RWPE2 (cell line): ENCODE measurements at regions not wholly inside any gene's neighbourhood (a gene's known extent, or its start where the extent isn't known, plus 50 kb on each side); places are given as distances from the start of the nearest gene placed in this dataset.

ENCODE experiments used
- ATAC-seq: fragments of 200-7000 bp; cut with Tn5 transposase; 3 replicates; pipeline ENCODE4 v1.9.1; 2021; ENCODE audit warnings: low read depth
- DNase-seq: peaks from one replicate; pipeline ENCODE4 v3.0.0-alpha.2; 2020; ENCODE audit warnings: low spot score
- H3K27ac ChIP-seq: fragments of 450-650 bp; 2 replicates; pipeline ENCODE4 v1.5.1; 2017; ENCODE audit warnings: mild to moderate bottlenecking; ENCODE audit not compliant: poor library complexity, severe bottlenecking
- H3K27me3 ChIP-seq: fragments of 250-450 bp; sonication (Bioruptor Pico); 2 replicates; pipeline ENCODE4 v1.5.1; 2021; ENCODE audit warnings: mild to moderate bottlenecking, moderate library complexity; ENCODE audit not compliant: insufficient read depth, poor library complexity, severe bottlenecking
- H3K36me3 ChIP-seq: fragments of 250-450 bp; sonication (Bioruptor Pico); 2 replicates; pipeline ENCODE4 v1.5.1; 2020; ENCODE audit warnings: low read depth, mild to moderate bottlenecking, moderate library complexity
- H3K4me1 ChIP-seq: fragments of 250-450 bp; sonication (Bioruptor Pico); 2 replicates; pipeline ENCODE4 v1.5.1; 2021; ENCODE audit warnings: mild to moderate bottlenecking, moderate library complexity; ENCODE audit not compliant: insufficient read depth, poor library complexity, severe bottlenecking
- H3K4me3 ChIP-seq: fragments of 250-450 bp; sonication (Bioruptor Pico); 2 replicates; pipeline ENCODE4 v1.5.1; 2021; ENCODE audit warnings: mild to moderate bottlenecking, moderate library complexity; ENCODE audit not compliant: severe bottlenecking
- H3K9me3 ChIP-seq: fragments of 250-450 bp; sonication (Bioruptor Pico); 2 replicates; pipeline ENCODE4 v1.5.1; 2021; ENCODE audit warnings: mild to moderate bottlenecking, moderate library complexity; ENCODE audit not compliant: severe bottlenecking
- CTCF ChIP-seq: fragments of 450-650 bp; IDR thresholded peaks from one replicate; pipeline ENCODE4 v1.5.1; 2017; ENCODE audit warnings: mild to moderate bottlenecking, moderate library complexity; ENCODE audit not compliant: poor library complexity, severe bottlenecking

- Histone ChIP-seq H3K36me3 (no peaks in the 10 kb centered on the region), H3K4me1 (no peaks in the 10 kb centered on the region), H3K27me3 (no peaks in the 10 kb centered on the region), H3K9me3 (no peaks in the 10 kb centered on the region), H3K4me3 (no peak overlapping the region), H3K27ac (no peak overlapping the region)
- peak; percentile 34 for TF ChIP-seq CTCF
- no peak for ATAC-seq
- no peak for DNase-seq
These were observed 990.2 kb downstream of the GALC start for GRCh38 chr14:87002776-87003175.

GRCh38 chr14:87001333-87001732 lies 991.6 kb downstream of the GALC start:
- Histone ChIP-seq H3K27me3 (no peaks in the 10 kb centered on the region), H3K4me1 (no peaks in the 10 kb centered on the region), H3K9me3 (no peaks in the 10 kb centered on the region), H3K27ac (no peak overlapping the region), H3K36me3 (no peaks in the 10 kb centered on the region), H3K4me3 (no peak overlapping the region)
- TF ChIP-seq CTCF: no peak
- ATAC-seq (no peak), DNase-seq (no peak)

GRCh38 chr14:87000081-87000480 lies 992.9 kb downstream of the GALC start:
- H3K4me1 ChIP-seq: no peaks in the 10 kb centered on the region
- H3K27me3 ChIP-seq: no peaks in the 10 kb centered on the region
- H3K4me3 ChIP-seq: no peak overlapping the region
- H3K36me3 ChIP-seq: no peaks in the 10 kb centered on the region
- ATAC-seq (no peak), DNase-seq (no peak)
- H3K9me3 ChIP-seq: no peaks in the 10 kb centered on the region
- no peak overlapping the region for H3K27ac ChIP-seq
- TF ChIP-seq CTCF: no peak

- Histone ChIP-seq H3K27ac (no peak overlapping the region), H3K4me3 (no peak overlapping the region), H3K36me3 (no peaks in the 10 kb centered on the region), H3K4me1 (no peaks in the 10 kb centered on the region), H3K27me3 (no peaks in the 10 kb centered on the region), H3K9me3 (no peaks in the 10 kb centered on the region)
- ATAC-seq (no peak), DNase-seq (no peak)
- no peak for TF ChIP-seq CTCF
These were observed 993.9 kb downstream of the GALC start for GRCh38 chr14:86999036-86999435.

- H3K9me3 ChIP-seq: no peaks in the 10 kb centered on the region
- no peak for TF ChIP-seq CTCF
- no peak overlapping the region for H3K4me3 ChIP-seq
- H3K27ac ChIP-seq: no peak overlapping the region
- no peaks in the 10 kb centered on the region for H3K4me1 ChIP-seq
- no peaks in the 10 kb centered on the region for H3K36me3 ChIP-seq
- DNase-seq (no peak), ATAC-seq (no peak)
- H3K27me3 ChIP-seq: no peaks in the 10 kb centered on the region
These were observed 995.7 kb downstream of the GALC start for GRCh38 chr14:86997271-86997670.
